Uterus (tissue), 3 donors: ENCODE measurements at regions not wholly inside any gene's neighbourhood (a gene's known extent, or its start where the extent isn't known, plus 50 kb on each side); places are given as distances from the start of the nearest gene placed in this dataset.

Source experiments
- DNase-seq, 2 donors: peaks; one replicate each; pipeline ENCODE4 v3.0.0-alpha.2; 2019 to 2020
- H3K27ac ChIP-seq, 2 donors: fragments of 200-600 bp; sonication (generic); 1 replicate in 1 of 2; 2 replicates in 1 of 2; pipeline ENCODE4 v1.5.1; 2016 to 2018
- H3K27me3 ChIP-seq, 2 donors: fragments of 200-600 bp; sonication (generic); one replicate each; pipeline ENCODE4 v1.5.1; 2018 to 2019; ENCODE audit warnings: control low read depth in 1 of 2
- H3K36me3 ChIP-seq, 2 donors: fragments of 200-600 bp; sonication (generic); one replicate each; pipeline ENCODE4 v1.5.1; 2019; ENCODE audit warnings: control low read depth in 1 of 2
- H3K4me1 ChIP-seq, 2 donors: fragments of 200-600 bp; sonication (generic); one replicate each; pipeline ENCODE4 v1.5.1; 2018 to 2019; ENCODE audit warnings: control low read depth in 1 of 2
- H3K4me3 ChIP-seq, 2 donors: fragments of 200-600 bp; sonication (generic); 1 replicate in 1 of 2; 2 replicates in 1 of 2; pipeline ENCODE4 v1.5.1; 2018 to 2019; ENCODE audit warnings: mild to moderate bottlenecking in 1 of 2
- H3K9me3 ChIP-seq, 2 donors: fragments of 200-600 bp; sonication (generic); one replicate each; pipeline ENCODE4 v1.5.1; 2019; ENCODE audit warnings: control low read depth in 1 of 2
- CTCF ChIP-seq, 4 experiments: fragments of 200-600 bp in 2 of 4; fragments of 450-650 bp in 2 of 4; sonication (generic) in 2 of 4; IDR thresholded peaks; one replicate each; pipeline ENCODE4 v1.5.1; 2016 to 2019; ENCODE audit warnings: antibody characterized with exemption in 4 of 4, mild to moderate bottlenecking in 2 of 4, moderate library complexity in 1 of 4
- POLR2A ChIP-seq, 2 donors: fragments of 450-650 bp; IDR thresholded peaks; one replicate each; pipeline ENCODE4 v1.6.1; 2016; ENCODE audit warnings: antibody characterized with exemption in 2 of 2, mild to moderate bottlenecking in 1 of 2, moderate library complexity in 1 of 2
- intact Hi-C: fragments of 100-400 bp; cut with DNase I; formaldehyde crosslinking; loops from one replicate; pipeline ENCODE4 v1.15.1; 2023; ENCODE audit warnings: low total_unique reads
- donor health status: DM: yes; HTN: yes; CAD: no.

- Histone ChIP-seq H3K9me3 (no peaks in the 10 kb centered on the region), H3K4me1 (peaks cover 0 to 3% of the 10 kb centered on the region in 2 donors), H3K27ac (peak overlapping the region; percentile 32 to 74), H3K4me3 (no peak overlapping the region), H3K36me3 (no peaks in the 10 kb centered on the region), H3K27me3 (no peaks in the 10 kb centered on the region)
- intact Hi-C loops: no loop called here
- no peak for DNase-seq
- TF ChIP-seq CTCF (IDR thresholded peaks at IDR 0.05): no peak
- no peak for TF ChIP-seq POLR2A (IDR thresholded peaks at IDR 0.05)
Observed at GRCh38 chr20:50397058-50397457, 113.1 kb upstream of the PTPN1 start.

GRCh38 chr20:50398064-50398463 is 112.1 kb upstream of the PTPN1 start:
- DNase-seq: no peak
- Histone ChIP-seq H3K27me3 (no peaks in the 10 kb centered on the region), H3K4me3 (no peak overlapping the region), H3K27ac (peak overlapping the region; percentile 55 to 57), H3K9me3 (no peaks in the 10 kb centered on the region), H3K36me3 (no peaks in the 10 kb centered on the region), H3K4me1 (peaks cover 0 to 3% of the 10 kb centered on the region in 2 donors)
- intact Hi-C loops: no loop called here
- TF ChIP-seq CTCF (IDR thresholded peaks at IDR 0.05) (no peak), POLR2A (IDR thresholded peaks at IDR 0.05) (no peak)

- Histone ChIP-seq H3K4me1 (peaks cover 0 to 3% of the 10 kb centered on the region in 2 donors), H3K36me3 (no peaks in the 10 kb centered on the region), H3K27me3 (no peaks in the 10 kb centered on the region), H3K4me3 (no peak overlapping the region), H3K9me3 (no peaks in the 10 kb centered on the region), H3K27ac (peak overlapping the region; percentile 55 to 57)
- TF ChIP-seq CTCF (IDR thresholded peaks at IDR 0.05) (no peak), POLR2A (IDR thresholded peaks at IDR 0.05) (no peak)
- no peak for DNase-seq
- intact Hi-C loops: no loop called here
Observed at GRCh38 chr20:50398471-50398820, 111.7 kb upstream of the PTPN1 start.

- intact Hi-C loops: no loop called here
- Histone ChIP-seq H3K27me3 (no peaks in the 10 kb centered on the region), H3K36me3 (no peaks in the 10 kb centered on the region), H3K27ac (peak overlapping the region; percentile 55 to 57), H3K4me1 (peaks cover 0 to 3% of the 10 kb centered on the region in 2 donors), H3K9me3 (no peaks in the 10 kb centered on the region), H3K4me3 (no peak overlapping the region)
- no peak for TF ChIP-seq POLR2A (IDR thresholded peaks at IDR 0.05)
- no peak for TF ChIP-seq CTCF (IDR thresholded peaks at IDR 0.05)
- peak; percentile 70 to 71 for DNase-seq
Observed at GRCh38 chr20:50398821-50399554, 111.2 kb upstream of the PTPN1 start.

- H3K36me3 ChIP-seq: no peaks in the 10 kb centered on the region
- TF ChIP-seq POLR2A (IDR thresholded peaks at IDR 0.05): no peak
- TF ChIP-seq CTCF (IDR thresholded peaks at IDR 0.05): no peak
- H3K27ac ChIP-seq: peak overlapping the region; percentile 55 to 57
- no peak for DNase-seq
- intact Hi-C loops: no loop called here
- peaks cover 0 to 3% of the 10 kb centered on the region in 2 donors for H3K4me1 ChIP-seq
- no peaks in the 10 kb centered on the region for H3K9me3 ChIP-seq
- H3K27me3 ChIP-seq: no peaks in the 10 kb centered on the region
- no peak overlapping the region for H3K4me3 ChIP-seq
Observed at GRCh38 chr20:50399555-50399916, 110.6 kb upstream of the PTPN1 start.
